Body of pancreas (tissue), 4 donors: ENCODE measurements at regions not wholly inside any gene's neighbourhood (a gene's known extent, or its start where the extent isn't known, plus 50 kb on each side); places are given as distances from the start of the nearest gene placed in this dataset.

Experiments
- POLR2A ChIP-seq, 3 donors: fragments of 450-650 bp; IDR thresholded peaks; one replicate each; pipeline ENCODE4 v1.6.1; 2016; ENCODE audit warnings: antibody characterized with exemption in 3 of 3, mild to moderate bottlenecking in 2 of 3
- TF ChIP-seq, protein P1 (sequence below), 7 experiments: fragments of 450-650 bp in 4 of 7; fragments of 200-600 bp in 3 of 7; sonication (generic) in 3 of 7; IDR thresholded peaks; one replicate each; pipeline ENCODE4 v1.5.1; 2016 to 2019; ENCODE audit warnings: antibody characterized with exemption in 7 of 7

DNA sequence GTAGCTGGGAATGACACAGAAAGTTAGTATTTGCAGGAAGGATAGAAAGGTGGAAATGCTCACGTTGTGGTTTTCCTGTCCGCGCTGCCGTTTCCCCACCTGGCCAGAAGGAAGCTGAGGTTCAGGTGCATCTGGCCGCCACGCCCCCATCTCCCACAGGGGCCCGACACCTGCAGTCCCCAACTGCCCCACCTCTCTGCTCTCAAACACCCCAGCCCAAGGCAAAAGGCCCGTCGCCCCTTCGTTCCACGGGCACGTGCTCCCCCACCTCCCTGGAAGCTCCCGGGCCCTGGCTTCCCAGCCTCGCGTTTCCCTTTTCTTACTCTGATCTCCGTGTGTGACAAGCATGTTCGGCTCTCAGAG lies 985.1 kb downstream of the BRD1 start:
- TF ChIP-seq, protein P1, sequence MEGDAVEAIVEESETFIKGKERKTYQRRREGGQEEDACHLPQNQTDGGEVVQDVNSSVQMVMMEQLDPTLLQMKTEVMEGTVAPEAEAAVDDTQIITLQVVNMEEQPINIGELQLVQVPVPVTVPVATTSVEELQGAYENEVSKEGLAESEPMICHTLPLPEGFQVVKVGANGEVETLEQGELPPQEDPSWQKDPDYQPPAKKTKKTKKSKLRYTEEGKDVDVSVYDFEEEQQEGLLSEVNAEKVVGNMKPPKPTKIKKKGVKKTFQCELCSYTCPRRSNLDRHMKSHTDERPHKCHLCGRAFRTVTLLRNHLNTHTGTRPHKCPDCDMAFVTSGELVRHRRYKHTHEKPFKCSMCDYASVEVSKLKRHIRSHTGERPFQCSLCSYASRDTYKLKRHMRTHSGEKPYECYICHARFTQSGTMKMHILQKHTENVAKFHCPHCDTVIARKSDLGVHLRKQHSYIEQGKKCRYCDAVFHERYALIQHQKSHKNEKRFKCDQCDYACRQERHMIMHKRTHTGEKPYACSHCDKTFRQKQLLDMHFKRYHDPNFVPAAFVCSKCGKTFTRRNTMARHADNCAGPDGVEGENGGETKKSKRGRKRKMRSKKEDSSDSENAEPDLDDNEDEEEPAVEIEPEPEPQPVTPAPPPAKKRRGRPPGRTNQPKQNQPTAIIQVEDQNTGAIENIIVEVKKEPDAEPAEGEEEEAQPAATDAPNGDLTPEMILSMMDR (IDR thresholded peaks at IDR 0.05) = no peak
- TF ChIP-seq POLR2A (IDR thresholded peaks at IDR 0.05) = no peak
